GM18511 (cell line): ENCODE measurements at regions not wholly inside any gene's neighbourhood (a gene's known extent, or its start where the extent isn't known, plus 50 kb on each side); places are given as distances from the start of the nearest gene placed in this dataset.

Source experiments
- ATAC-seq: cut with Tn5 transposase; IDR thresholded peaks from one replicate; pipeline ENCODE4 v1.9.1; 2021; ENCODE audit warnings: mild to moderate bottlenecking, moderate library complexity; ENCODE audit not compliant: unreplicated experiment

DNA sequence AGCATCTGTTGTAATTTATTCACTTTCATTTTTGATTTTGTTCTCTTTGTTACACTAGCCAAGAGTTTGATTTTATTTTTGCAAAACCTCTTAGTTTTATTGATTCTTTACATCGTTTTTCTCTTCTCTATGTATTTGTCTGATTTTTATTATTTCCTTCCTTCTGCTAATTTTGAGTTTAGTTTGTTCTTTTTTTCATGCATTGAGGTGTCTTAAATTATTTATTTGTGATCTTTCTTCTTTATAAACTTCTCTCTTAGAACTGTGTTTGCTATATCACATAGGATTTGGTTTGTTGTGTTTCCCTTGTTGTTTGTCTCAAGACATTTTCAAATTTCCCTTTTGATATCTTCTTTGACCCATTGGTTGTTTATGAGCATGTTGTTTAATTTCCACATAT lies 51.7 kb upstream of the NFKBIA start:
- no peak for ATAC-seq

GRCh38 chr14:35458442-35458841 lies 53.9 kb upstream of the NFKBIA start:
- ATAC-seq, result no peak

GRCh38 chr14:35459776-35460175 lies 55.2 kb upstream of the NFKBIA start:
- no peak for ATAC-seq

- no peak for ATAC-seq
Measured at GRCh38 chr14:35470755-35471154, 63.2 kb upstream of the INSM2 start.

DNA sequence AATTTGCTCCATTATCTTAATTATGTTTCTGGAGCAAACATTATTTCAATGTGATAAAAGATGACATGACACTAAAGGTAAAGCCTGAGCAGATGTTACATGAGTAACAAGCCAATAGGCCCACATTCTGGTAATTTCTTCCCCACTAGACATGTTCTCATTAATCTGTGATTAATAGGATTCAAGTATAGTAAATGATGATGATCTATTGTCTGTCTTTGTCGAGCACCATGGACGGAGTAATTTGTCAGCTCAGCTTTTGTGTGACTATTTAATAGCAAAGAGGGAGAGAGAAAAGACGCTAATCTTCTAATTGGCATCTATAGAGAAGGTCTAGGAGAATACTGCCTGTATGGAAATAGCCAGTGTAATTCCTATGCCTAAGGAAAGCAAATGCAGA lies 62.2 kb upstream of the INSM2 start:
- ATAC-seq, result no peak

- ATAC-seq, result no peak
Measured at GRCh38 chr14:35474323-35474722, 59.6 kb upstream of the INSM2 start.

DNA sequence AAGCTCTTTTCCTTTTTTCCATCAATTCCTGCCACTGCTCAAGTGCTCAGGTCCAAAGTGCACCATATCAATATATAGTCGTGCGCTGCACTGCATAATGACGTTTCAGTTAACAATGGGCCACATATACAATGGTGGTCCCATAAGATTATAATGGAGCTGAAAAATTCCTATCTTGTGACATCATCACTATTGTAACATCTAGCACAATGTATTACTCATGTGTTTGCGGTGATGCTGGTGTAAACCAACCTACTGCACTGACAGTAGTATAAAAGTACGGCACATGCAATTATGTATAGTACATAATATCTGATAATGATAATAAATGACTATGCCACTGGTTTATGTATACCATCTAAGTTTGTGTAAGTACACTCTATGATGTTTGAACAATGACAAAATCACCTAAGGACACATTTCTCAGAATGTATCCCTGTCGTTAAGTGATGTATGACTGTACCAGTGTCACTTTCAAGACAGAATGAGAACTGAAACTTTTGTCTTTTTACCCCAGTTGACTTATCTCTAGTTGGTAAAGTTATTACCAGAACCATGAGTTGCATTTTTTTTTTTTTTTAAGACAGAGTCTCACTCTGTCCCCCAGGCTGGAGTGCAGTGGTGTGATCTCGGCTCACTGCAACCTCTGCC lies 53.7 kb upstream of the INSM2 start:
- ATAC-seq, result peak; percentile 97

DNA sequence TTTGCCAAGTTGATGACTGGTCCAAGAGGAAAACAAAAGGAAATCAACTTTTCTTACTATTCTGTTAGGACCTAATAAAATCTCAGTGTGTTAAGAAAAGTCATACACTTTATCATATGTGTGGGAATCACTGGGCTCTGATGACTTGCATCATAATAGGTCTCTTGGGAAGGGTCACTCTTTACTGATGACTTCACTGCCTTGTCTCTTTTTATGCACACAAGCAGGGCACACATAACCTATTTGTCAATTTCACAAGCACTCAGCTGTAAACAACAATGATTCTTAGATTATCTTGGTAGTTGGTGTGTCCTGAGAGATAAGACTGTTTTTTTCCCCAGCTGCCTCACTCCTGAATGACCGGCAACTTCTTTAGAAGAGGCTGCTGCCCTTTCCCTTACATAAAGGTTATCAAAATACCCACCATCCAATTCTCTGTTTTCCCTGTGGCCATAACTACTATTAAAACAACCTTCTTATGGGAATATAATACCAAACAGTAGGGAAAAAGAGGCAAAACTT lies 50.9 kb upstream of the INSM2 start:
- no peak for ATAC-seq
